ENCODE measurements at regions not wholly inside any gene's neighbourhood (a gene's known extent, or its start where the extent isn't known, plus 50 kb on each side); places are given as distances from the start of the nearest gene placed in this dataset.

GRCh38 chr16:9311303-9311954 lies 220.0 kb downstream of the HAPSTR1 start:
- no peak for DNase-seq (ENCODE audit: low read depth)
- no peak overlapping the region for H3K4me3 ChIP-seq (ENCODE audit: low read depth, low read length)
- TF ChIP-seq CTCF (IDR thresholded peaks at IDR 0.05; ENCODE audit: insufficient read depth, low read depth, low read length), result no peak

GRCh38 chr16:9316008-9316407 lies 224.6 kb downstream of the HAPSTR1 start:
- no peak overlapping the region for H3K4me3 ChIP-seq (ENCODE audit: low read depth, low read length)
- TF ChIP-seq CTCF (IDR thresholded peaks at IDR 0.05; ENCODE audit: insufficient read depth, low read depth, low read length), result no peak
- no peak for DNase-seq (ENCODE audit: low read depth)

GRCh38 chr16:9316615-9317014 lies 225.2 kb downstream of the HAPSTR1 start:
- no peak for TF ChIP-seq CTCF (IDR thresholded peaks at IDR 0.05; ENCODE audit: insufficient read depth, low read depth, low read length)
- no peak overlapping the region for H3K4me3 ChIP-seq (ENCODE audit: low read depth, low read length)
- no peak for DNase-seq (ENCODE audit: low read depth)

GRCh38 chr16:9318764-9319163 lies 227.3 kb downstream of the HAPSTR1 start:
- H3K4me3 ChIP-seq (ENCODE audit: low read depth, low read length), result no peak overlapping the region
- TF ChIP-seq CTCF (IDR thresholded peaks at IDR 0.05; ENCODE audit: insufficient read depth, low read depth, low read length), result no peak
- DNase-seq (ENCODE audit: low read depth), result no peak

- no peak for DNase-seq (ENCODE audit: low read depth)
- H3K4me3 ChIP-seq (ENCODE audit: low read depth, low read length), result no peak overlapping the region
- no peak for TF ChIP-seq CTCF (IDR thresholded peaks at IDR 0.05; ENCODE audit: insufficient read depth, low read depth, low read length)
These were observed 231.3 kb downstream of the HAPSTR1 start for GRCh38 chr16:9322769-9323168.

- H3K4me3 ChIP-seq (ENCODE audit: low read depth, low read length), result no peak overlapping the region
- DNase-seq (ENCODE audit: low read depth), result no peak
- no peak for TF ChIP-seq CTCF (IDR thresholded peaks at IDR 0.05; ENCODE audit: insufficient read depth, low read depth, low read length)
These were observed 231.7 kb downstream of the HAPSTR1 start for GRCh38 chr16:9323170-9323569.

GRCh38 chr16:9327253-9327652 lies 235.8 kb downstream of the HAPSTR1 start:
- no peak for DNase-seq (ENCODE audit: low read depth)
- no peak for TF ChIP-seq CTCF (IDR thresholded peaks at IDR 0.05; ENCODE audit: insufficient read depth, low read depth, low read length)
- no peak overlapping the region for H3K4me3 ChIP-seq (ENCODE audit: low read depth, low read length)

All from fibroblast of villous mesenchyme (primary cell).